GM21528 (cell line): ENCODE measurements at regions not wholly inside any gene's neighbourhood (a gene's known extent, or its start where the extent isn't known, plus 50 kb on each side); places are given as distances from the start of the nearest gene placed in this dataset.
"Not testable (repeated sequence)": the region's sequence is repeated elsewhere in the genome, so short reads cannot be mapped to it uniquely, and the experiment has no call there.

ENCODE experiments used
- ATAC-seq: cut with Tn5 transposase; IDR thresholded peaks from one replicate; pipeline ENCODE4 v1.9.1; 2021; ENCODE audit warnings: mild to moderate bottlenecking, moderate library complexity; ENCODE audit not compliant: unreplicated experiment, low FRiP score

DNA sequence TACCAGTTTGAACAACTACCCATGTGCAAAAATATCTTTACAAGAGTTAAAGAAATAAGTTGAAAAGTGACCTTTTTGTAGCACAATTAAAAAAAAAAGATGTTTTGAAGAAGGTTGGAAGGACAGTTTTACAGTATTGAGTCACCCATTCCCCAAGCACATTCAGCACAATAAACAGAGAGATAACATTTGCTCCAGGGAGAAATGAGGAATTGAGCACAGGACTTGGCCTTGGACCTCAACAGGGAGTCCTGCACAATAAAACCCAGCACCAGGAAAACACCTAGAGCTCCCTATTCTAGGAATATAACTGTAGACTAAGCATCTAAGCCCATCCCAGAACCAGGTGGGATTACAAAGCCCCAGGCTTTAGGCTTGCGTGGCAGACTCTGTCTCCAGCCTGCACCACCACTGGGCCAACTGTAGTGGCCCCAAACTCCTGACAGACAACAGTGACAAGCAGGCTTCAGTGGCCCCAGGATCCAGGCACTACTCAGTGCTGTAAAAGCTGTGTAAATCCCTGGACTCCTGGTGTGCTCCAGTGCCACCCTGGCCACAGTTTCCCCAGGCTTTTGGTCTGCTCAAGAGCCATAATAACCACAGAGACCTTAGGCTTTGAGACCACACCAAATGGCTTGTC is 857.2 kb downstream of the SLITRK1 start:
- ATAC-seq: no peak

- no peak for ATAC-seq
Observed at GRCh38 chr13:83024232-83024631, 858.0 kb downstream of the SLITRK1 start.

DNA sequence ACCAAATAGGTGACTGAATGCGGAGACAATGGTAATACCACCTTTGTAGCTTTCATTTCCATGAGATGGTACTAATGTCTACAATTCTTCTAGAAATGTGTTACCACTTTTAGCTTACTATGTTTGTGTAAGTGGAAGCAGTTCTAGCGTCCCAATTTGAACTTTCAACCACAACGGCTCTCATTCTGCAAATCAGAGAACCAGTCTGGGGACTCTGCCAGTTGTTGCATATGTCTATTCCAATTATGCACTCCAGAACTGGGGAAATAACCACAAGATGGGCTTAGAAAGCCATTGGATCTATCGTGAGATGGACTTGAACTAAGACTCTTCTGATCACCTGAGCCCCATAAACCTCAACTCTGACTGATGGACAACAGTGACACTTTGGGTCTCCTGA is 862.3 kb downstream of the SLITRK1 start:
- no peak for ATAC-seq

- no peak for ATAC-seq
Observed at GRCh38 chr13:83009987-83010386, 872.3 kb downstream of the SLITRK1 start.

- ATAC-seq: no peak
Observed at GRCh38 chr13:83008212-83008929, 873.9 kb downstream of the SLITRK1 start.

GRCh38 chr13:83007226-83007625 is 875.0 kb downstream of the SLITRK1 start:
- ATAC-seq: no peak

DNA sequence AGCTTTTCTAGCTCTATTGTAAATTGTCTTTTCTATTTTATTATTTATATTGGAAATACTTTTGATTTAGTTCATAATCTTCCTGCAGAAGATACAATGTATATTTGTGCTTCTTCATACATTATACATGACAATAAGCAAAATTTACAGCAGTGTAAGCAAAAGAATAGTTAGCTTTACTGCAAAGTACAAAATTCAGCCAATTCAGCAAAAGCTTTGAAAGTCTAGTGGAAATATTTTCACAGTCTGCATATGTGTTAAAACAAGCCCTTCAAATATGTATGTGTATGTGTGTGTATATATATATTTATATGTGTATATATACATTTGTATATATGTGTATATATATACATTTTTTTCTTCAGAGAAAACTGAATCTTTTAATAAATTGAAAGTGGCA is 879.1 kb downstream of the SLITRK1 start:
- no peak for ATAC-seq

- no peak for ATAC-seq
Observed at GRCh38 chr13:82993417-82993816, 888.9 kb downstream of the SLITRK1 start.

GRCh38 chr13:82976499-82976898 is 905.8 kb downstream of the SLITRK1 start:
- ATAC-seq: no peak

- ATAC-seq: no peak
Observed at GRCh38 chr13:82963226-82964099, 918.8 kb downstream of the SLITRK1 start.

DNA sequence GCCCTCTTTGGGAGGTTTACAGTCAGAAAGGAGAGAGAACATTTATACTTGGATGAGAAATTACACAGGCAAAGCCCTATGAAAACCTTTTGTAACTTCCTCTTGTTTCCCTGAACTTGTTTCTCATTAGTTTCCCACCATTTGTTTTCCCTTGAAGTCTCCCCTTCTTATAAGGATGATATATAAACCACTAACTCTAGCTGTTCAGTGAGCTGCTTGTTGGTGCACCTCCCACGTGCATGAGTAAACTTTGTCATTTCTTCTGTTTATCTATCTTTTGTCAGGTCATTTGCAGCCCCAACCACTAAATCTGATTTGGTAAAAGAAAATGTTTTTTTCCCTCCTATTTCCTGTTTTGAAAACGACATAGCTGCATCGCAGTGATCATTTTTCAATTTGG is 919.9 kb downstream of the SLITRK1 start:
- no peak for ATAC-seq

GRCh38 chr13:82961757-82962156 is 920.5 kb downstream of the SLITRK1 start:
- ATAC-seq: no peak

- ATAC-seq: not testable (repeated sequence)
Observed at GRCh38 chr13:82952336-82952735, 929.9 kb downstream of the SLITRK1 start.

DNA sequence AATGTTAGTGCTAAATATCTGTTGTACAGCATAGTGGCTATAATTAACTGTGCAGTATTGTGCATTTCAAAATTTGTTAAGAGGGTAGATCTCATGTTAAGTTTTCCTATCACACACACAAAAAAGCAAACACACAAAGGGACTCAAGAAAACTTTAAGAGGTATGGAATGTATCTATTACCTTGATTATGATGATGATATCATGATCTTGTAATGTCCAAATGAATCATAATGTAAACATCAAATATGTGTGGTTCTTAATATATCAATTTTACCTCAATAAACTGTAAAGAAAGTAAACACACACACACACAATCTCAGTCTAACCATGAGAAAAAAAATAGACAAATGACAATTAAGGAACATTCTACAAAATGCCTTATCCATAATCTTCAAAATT is 934.6 kb downstream of the SLITRK1 start:
- no peak for ATAC-seq

- no peak for ATAC-seq
Observed at GRCh38 chr13:82947191-82947621, 935.1 kb downstream of the SLITRK1 start.

- ATAC-seq: no peak
Observed at GRCh38 chr13:82938644-82939043, 943.6 kb downstream of the SLITRK1 start.

GRCh38 chr13:82934000-82934399 is 948.3 kb downstream of the SLITRK1 start:
- ATAC-seq: no peak

GRCh38 chr13:82925114-82925513 is 957.2 kb downstream of the SLITRK1 start:
- no peak for ATAC-seq

DNA sequence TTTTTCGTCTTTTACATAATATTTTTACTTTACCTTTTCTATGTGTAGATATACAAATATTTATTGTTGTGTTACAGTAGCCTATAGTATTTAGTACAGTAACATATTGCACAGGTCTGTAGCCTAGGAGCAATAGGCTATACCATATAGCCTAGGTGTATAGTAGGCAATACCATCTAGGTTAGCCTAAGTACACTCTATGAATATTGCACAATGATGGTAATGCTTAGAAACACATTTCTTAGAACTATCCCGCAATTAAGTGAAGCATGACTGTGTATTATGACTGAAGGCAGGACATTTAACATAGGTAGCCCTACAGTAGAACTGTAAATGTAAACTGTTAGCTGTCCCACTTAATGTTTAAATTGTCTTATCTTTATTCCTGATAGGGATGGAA is 964.3 kb downstream of the SLITRK1 start:
- no peak for ATAC-seq

DNA sequence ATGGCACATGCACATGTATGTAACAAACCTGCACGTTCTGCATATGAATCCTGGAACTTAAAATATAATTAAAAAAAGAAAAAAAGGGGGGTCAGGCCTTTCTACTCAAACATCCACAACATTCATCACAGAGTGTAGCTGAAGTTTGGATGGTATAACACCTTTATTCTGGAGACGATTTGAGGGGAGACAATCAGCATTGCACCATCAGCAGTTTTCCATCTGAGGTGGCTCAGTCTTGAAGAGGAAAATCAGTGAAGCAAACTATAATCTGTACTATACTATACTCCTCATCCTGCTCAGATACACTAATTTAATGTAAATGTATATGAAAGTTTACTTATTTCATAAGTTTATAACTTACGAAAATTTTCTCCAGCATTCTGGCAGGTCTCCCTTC is 969.7 kb downstream of the SLITRK1 start:
- ATAC-seq: no peak

DNA sequence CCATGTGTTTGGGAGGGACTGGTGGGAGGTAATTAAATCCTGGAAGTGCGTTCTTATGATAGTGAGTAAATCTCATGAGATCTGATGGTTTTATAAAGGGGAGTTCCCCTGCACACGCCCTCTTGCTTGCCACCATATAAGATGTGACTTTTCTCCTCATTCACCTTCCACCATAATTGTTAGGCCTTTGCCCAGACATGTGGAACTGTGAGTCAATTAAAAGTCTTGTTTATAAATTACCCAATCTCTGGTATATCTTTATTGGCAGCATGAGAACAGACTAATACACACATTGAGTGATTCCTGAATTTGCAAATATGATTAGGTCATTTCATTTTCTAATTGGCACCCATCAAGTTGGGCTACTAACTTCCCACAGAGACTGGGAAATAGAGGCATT is 977.2 kb downstream of the SLITRK1 start:
- ATAC-seq: no peak
